Loucy (cell line): ENCODE measurements at regions not wholly inside any gene's neighbourhood (a gene's known extent, or its start where the extent isn't known, plus 50 kb on each side); places are given as distances from the start of the nearest gene placed in this dataset.

Source experiments
- CTCF ChIP-seq: fragments of 200-600 bp; sonication (generic); conservative IDR thresholded peaks from 2 replicates; pipeline ENCODE4 v1.5.1; 2014; ENCODE audit warnings: mild to moderate bottlenecking, antibody characterized with exemption, low read length
- EZH2phosphoT487 ChIP-seq: fragments of 200-600 bp; IDR thresholded peaks from 2 replicates; pipeline ENCODE4 v1.6.1; 2018; ENCODE audit warnings: antibody characterized with exemption, mild to moderate bottlenecking, moderate library complexity, borderline replicate concordance

DNA sequence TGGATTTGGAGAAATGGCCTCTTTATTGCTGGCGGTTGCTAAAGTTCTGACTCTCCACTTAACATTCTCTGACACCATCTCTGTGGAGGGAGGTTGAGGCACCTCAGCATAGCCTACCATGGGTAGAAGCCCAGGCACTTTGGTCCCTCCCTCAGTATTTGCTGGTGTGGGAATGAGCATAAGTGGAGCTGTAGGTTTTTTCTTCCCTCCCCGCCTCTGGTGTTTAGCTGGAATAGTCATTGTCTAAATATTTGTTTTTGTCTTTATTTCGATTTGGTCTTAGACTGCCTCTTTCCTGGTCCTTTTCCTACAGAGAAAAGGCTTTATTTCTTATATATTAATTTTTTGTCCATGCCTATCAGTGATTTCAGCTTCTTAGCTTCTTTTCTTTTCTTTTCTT is 203.4 kb upstream of the AGR3 start:
- TF ChIP-seq CTCF (no peak), EZH2phosphoT487 (no peak)
